ENCODE measurements at regions not wholly inside any gene's neighbourhood (a gene's known extent, or its start where the extent isn't known, plus 50 kb on each side); places are given as distances from the start of the nearest gene placed in this dataset.
"Not testable (repeated sequence)": the region's sequence is repeated elsewhere in the genome, so short reads cannot be mapped to it uniquely, and the experiment has no call there.

- no peak for DNase-seq
- no peaks in the 10 kb centered on the region for H3K4me1 Mint-ChIP-seq
- H3K27me3 Mint-ChIP-seq: no peaks in the 10 kb centered on the region
- no peak overlapping the region for H3K4me3 Mint-ChIP-seq
- no peaks in the 10 kb centered on the region for H3K9me3 Mint-ChIP-seq
- no peak overlapping the region for H3K27ac Mint-ChIP-seq
- ChIA-PET POLR2A (no interaction called here), CTCF (no interaction called here)
- no peaks in the 10 kb centered on the region for H3K36me3 Mint-ChIP-seq (ENCODE audit: low read depth)
These were observed 233.7 kb upstream of the PDE3A start for GRCh38 chr12:20134652-20135051.

- Mint-ChIP-seq H3K27ac (no peak overlapping the region), H3K9me3 (no peaks in the 10 kb centered on the region), H3K36me3 (ENCODE audit: low read depth) (no peaks in the 10 kb centered on the region), H3K4me1 (no peaks in the 10 kb centered on the region), H3K4me3 (no peak overlapping the region), H3K27me3 (no peaks in the 10 kb centered on the region)
- no peak for DNase-seq
- ChIA-PET POLR2A (no interaction called here), CTCF (interaction anchor here (0.6 kb wide), 1 partner anchor 11 kb away, joined by 3 read pairs; no protein-coding TSS in a partner anchor)
These were observed 227.6 kb upstream of the PDE3A start for GRCh38 chr12:20140751-20141150.

- no peaks in the 10 kb centered on the region for H3K9me3 Mint-ChIP-seq
- no peak for DNase-seq
- no peak overlapping the region for H3K4me3 Mint-ChIP-seq
- no peaks in the 10 kb centered on the region for H3K4me1 Mint-ChIP-seq
- no peaks in the 10 kb centered on the region for H3K36me3 Mint-ChIP-seq (ENCODE audit: low read depth)
- no peaks in the 10 kb centered on the region for H3K27me3 Mint-ChIP-seq
- CTCF ChIA-PET: no interaction called here
- no peak overlapping the region for H3K27ac Mint-ChIP-seq
- POLR2A ChIA-PET: no interaction called here
These were observed 226.0 kb upstream of the PDE3A start for GRCh38 chr12:20142316-20142715.

- Mint-ChIP-seq H3K27me3 (no peaks in the 10 kb centered on the region), H3K9me3 (no peaks in the 10 kb centered on the region), H3K4me3 (no peak overlapping the region), H3K4me1 (no peaks in the 10 kb centered on the region), H3K27ac (no peak overlapping the region), H3K36me3 (ENCODE audit: low read depth) (no peaks in the 10 kb centered on the region)
- POLR2A ChIA-PET: no interaction called here
- CTCF ChIA-PET: no interaction called here
- no peak for DNase-seq
These were observed 225.4 kb upstream of the PDE3A start for GRCh38 chr12:20142956-20143355.

- no peaks in the 10 kb centered on the region for H3K4me1 Mint-ChIP-seq
- no peak overlapping the region for H3K4me3 Mint-ChIP-seq
- H3K36me3 Mint-ChIP-seq (ENCODE audit: low read depth): no peaks in the 10 kb centered on the region
- ChIA-PET CTCF (no interaction called here), POLR2A (no interaction called here)
- DNase-seq: no peak
- no peak overlapping the region for H3K27ac Mint-ChIP-seq
- H3K9me3 Mint-ChIP-seq: no peaks in the 10 kb centered on the region
- no peaks in the 10 kb centered on the region for H3K27me3 Mint-ChIP-seq
These were observed 224.0 kb upstream of the PDE3A start for GRCh38 chr12:20144341-20144740.

- H3K36me3 Mint-ChIP-seq (ENCODE audit: low read depth): no peaks in the 10 kb centered on the region
- H3K27me3 Mint-ChIP-seq: no peaks in the 10 kb centered on the region
- H3K4me1 Mint-ChIP-seq: no peaks in the 10 kb centered on the region
- ChIA-PET POLR2A (no interaction called here), CTCF (no interaction called here)
- no peaks in the 10 kb centered on the region for H3K9me3 Mint-ChIP-seq
- no peak for DNase-seq
- H3K27ac Mint-ChIP-seq: no peak overlapping the region
- no peak overlapping the region for H3K4me3 Mint-ChIP-seq
These were observed 220.1 kb upstream of the PDE3A start for GRCh38 chr12:20148241-20148640.

- CTCF ChIA-PET: no interaction called here
- H3K36me3 Mint-ChIP-seq (ENCODE audit: low read depth): no peaks in the 10 kb centered on the region
These were observed 217.4 kb upstream of the PDE3A start for GRCh38 chr12:20150835-20151422.

GRCh38 chr12:20154052-20154451 is 214.3 kb upstream of the PDE3A start:
- Mint-ChIP-seq H3K4me3 (no peak overlapping the region), H3K27ac (no peak overlapping the region), H3K36me3 (ENCODE audit: low read depth) (no peaks in the 10 kb centered on the region), H3K9me3 (no peaks in the 10 kb centered on the region), H3K4me1 (no peaks in the 10 kb centered on the region), H3K27me3 (no peaks in the 10 kb centered on the region)
- CTCF ChIA-PET: no interaction called here
- no peak for DNase-seq
- POLR2A ChIA-PET: no interaction called here

More at GRCh38 chr12:20150835-20151422, 217.4 kb upstream of the PDE3A start:
- Mint-ChIP-seq H3K4me3 (no peak overlapping the region), H3K4me1 (no peaks in the 10 kb centered on the region), H3K9me3 (no peaks in the 10 kb centered on the region), H3K27ac (no peak overlapping the region), H3K27me3 (no peaks in the 10 kb centered on the region)
- POLR2A ChIA-PET: no interaction called here
- no peak for DNase-seq

GRCh38 chr12:20155374-20155773 is 213.0 kb upstream of the PDE3A start:
- Mint-ChIP-seq H3K27ac (no peak overlapping the region), H3K36me3 (ENCODE audit: low read depth) (no peaks in the 10 kb centered on the region), H3K4me3 (no peak overlapping the region), H3K4me1 (no peaks in the 10 kb centered on the region), H3K9me3 (no peaks in the 10 kb centered on the region), H3K27me3 (no peaks in the 10 kb centered on the region)
- ChIA-PET CTCF (no interaction called here), POLR2A (no interaction called here)
- DNase-seq: no peak

- H3K9me3 Mint-ChIP-seq; POLR2A ChIA-PET; DNase-seq; CTCF ChIA-PET; H3K36me3 Mint-ChIP-seq (ENCODE audit: low read depth); H3K27ac Mint-ChIP-seq; H3K4me3 Mint-ChIP-seq; H3K27me3 Mint-ChIP-seq; H3K4me1 Mint-ChIP-seq: not testable (repeated sequence)
These were observed 207.4 kb upstream of the PDE3A start for GRCh38 chr12:20160899-20161298.

- Mint-ChIP-seq H3K4me1 (no peaks in the 10 kb centered on the region), H3K27ac (no peak overlapping the region), H3K36me3 (ENCODE audit: low read depth) (no peaks in the 10 kb centered on the region), H3K9me3 (peaks cover 2% of the 10 kb centered on the region), H3K27me3 (no peaks in the 10 kb centered on the region), H3K4me3 (no peak overlapping the region)
- ChIA-PET CTCF (no interaction called here), POLR2A (no interaction called here)
- no peak for DNase-seq
These were observed 193.7 kb upstream of the PDE3A start for GRCh38 chr12:20174528-20175175.

GRCh38 chr12:20175704-20176388 is 192.5 kb upstream of the PDE3A start:
- no peaks in the 10 kb centered on the region for H3K27me3 Mint-ChIP-seq
- no peak overlapping the region for H3K4me3 Mint-ChIP-seq
- H3K9me3 Mint-ChIP-seq: peaks cover 2% of the 10 kb centered on the region
- H3K4me1 Mint-ChIP-seq: no peaks in the 10 kb centered on the region
- H3K27ac Mint-ChIP-seq: no peak overlapping the region
- ChIA-PET CTCF (no interaction called here), POLR2A (no interaction called here)
- no peaks in the 10 kb centered on the region for H3K36me3 Mint-ChIP-seq (ENCODE audit: low read depth)
- DNase-seq: no peak

- H3K4me1 Mint-ChIP-seq: no peaks in the 10 kb centered on the region
- POLR2A ChIA-PET: no interaction called here
These were observed 186.7 kb upstream of the PDE3A start for GRCh38 chr12:20181416-20182180.

More at GRCh38 chr12:20181416-20182180, 186.7 kb upstream of the PDE3A start:
- CTCF ChIA-PET: no interaction called here
- no peak overlapping the region for H3K4me3 Mint-ChIP-seq
- H3K27ac Mint-ChIP-seq: no peak overlapping the region
- no peaks in the 10 kb centered on the region for H3K36me3 Mint-ChIP-seq (ENCODE audit: low read depth)
- H3K27me3 Mint-ChIP-seq: no peaks in the 10 kb centered on the region
- DNase-seq: no peak
- H3K9me3 Mint-ChIP-seq: no peaks in the 10 kb centered on the region
